ENCODE measurements at regions not wholly inside any gene's neighbourhood (a gene's known extent, or its start where the extent isn't known, plus 50 kb on each side); places are given as distances from the start of the nearest gene placed in this dataset.

GRCh38 chr12:60345442-60345841 is 749.6 kb downstream of the SLC16A7 start:
- H3K4me1 ChIP-seq (ENCODE audit: control insufficient read depth in 1 of 2, insufficient read depth in 2 of 2, low read length in 2 of 2), result no peaks in the 10 kb centered on the region
- no peaks in the 10 kb centered on the region for H3K9me3 ChIP-seq (ENCODE audit: control insufficient read depth in 1 of 2, low read length in 2 of 2)
- no peak overlapping the region for H3K4me3 ChIP-seq (ENCODE audit: low read depth in 1 of 2, low read length in 2 of 2)
- H3K27me3 ChIP-seq (ENCODE audit: low read depth, low read length), result no peaks in the 10 kb centered on the region
- no peaks in the 10 kb centered on the region for H3K36me3 ChIP-seq (ENCODE audit: control insufficient read depth in 1 of 2, insufficient read depth in 2 of 2, low read length in 2 of 2)
- no peak overlapping the region for H3K27ac ChIP-seq (ENCODE audit: low read length)

GRCh38 chr12:60349232-60349978 is 753.6 kb downstream of the SLC16A7 start:
- Histone ChIP-seq H3K4me3 (ENCODE audit: low read depth in 1 of 2, low read length in 2 of 2) (no peak overlapping the region), H3K36me3 (ENCODE audit: control insufficient read depth in 1 of 2, insufficient read depth in 2 of 2, low read length in 2 of 2) (no peaks in the 10 kb centered on the region), H3K4me1 (ENCODE audit: control insufficient read depth in 1 of 2, insufficient read depth in 2 of 2, low read length in 2 of 2) (no peaks in the 10 kb centered on the region), H3K27me3 (ENCODE audit: low read depth, low read length) (no peaks in the 10 kb centered on the region), H3K27ac (ENCODE audit: low read length) (no peak overlapping the region), H3K9me3 (ENCODE audit: control insufficient read depth in 1 of 2, low read length in 2 of 2) (no peaks in the 10 kb centered on the region)

DNA sequence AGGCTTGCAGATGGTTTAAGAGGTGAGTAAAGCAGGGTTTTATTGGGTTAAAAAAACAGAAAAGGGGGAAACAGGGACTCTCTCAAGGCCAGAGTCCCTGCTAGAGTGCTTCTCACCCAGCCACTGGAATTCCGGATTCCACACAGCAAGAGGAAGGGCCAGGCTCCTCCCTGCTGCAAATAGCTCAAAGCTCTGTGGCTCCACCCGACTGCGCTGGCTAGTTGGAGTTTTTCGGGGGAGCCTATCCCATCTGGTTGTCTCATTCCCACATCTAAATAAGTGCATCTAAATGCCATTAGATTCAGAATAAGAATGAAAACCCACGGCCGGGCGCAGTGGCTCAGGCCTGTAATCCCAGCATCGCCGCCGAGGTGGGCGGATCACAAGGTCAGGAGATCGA is 791.5 kb downstream of the SLC16A7 start:
- Histone ChIP-seq H3K4me1 (ENCODE audit: control insufficient read depth in 1 of 2, insufficient read depth in 2 of 2, low read length in 2 of 2) (no peaks in the 10 kb centered on the region), H3K27me3 (ENCODE audit: low read depth, low read length) (no peaks in the 10 kb centered on the region), H3K27ac (ENCODE audit: low read length) (no peak overlapping the region), H3K36me3 (ENCODE audit: control insufficient read depth in 1 of 2, insufficient read depth in 2 of 2, low read length in 2 of 2) (no peaks in the 10 kb centered on the region), H3K4me3 (ENCODE audit: low read depth in 1 of 2, low read length in 2 of 2) (no peak overlapping the region), H3K9me3 (ENCODE audit: control insufficient read depth in 1 of 2, low read length in 2 of 2) (peaks cover 0 to 3% of the 10 kb centered on the region in 2 donors)

- Histone ChIP-seq H3K27ac (ENCODE audit: low read length) (no peak overlapping the region), H3K4me3 (ENCODE audit: low read depth in 1 of 2, low read length in 2 of 2) (no peak overlapping the region), H3K9me3 (ENCODE audit: control insufficient read depth in 1 of 2, low read length in 2 of 2) (peaks cover 0 to 3% of the 10 kb centered on the region in 2 donors), H3K36me3 (ENCODE audit: control insufficient read depth in 1 of 2, insufficient read depth in 2 of 2, low read length in 2 of 2) (no peaks in the 10 kb centered on the region), H3K27me3 (ENCODE audit: low read depth, low read length) (no peaks in the 10 kb centered on the region), H3K4me1 (ENCODE audit: control insufficient read depth in 1 of 2, insufficient read depth in 2 of 2, low read length in 2 of 2) (no peaks in the 10 kb centered on the region)
Measured at GRCh38 chr12:60391051-60391450, 795.2 kb downstream of the SLC16A7 start.

DNA sequence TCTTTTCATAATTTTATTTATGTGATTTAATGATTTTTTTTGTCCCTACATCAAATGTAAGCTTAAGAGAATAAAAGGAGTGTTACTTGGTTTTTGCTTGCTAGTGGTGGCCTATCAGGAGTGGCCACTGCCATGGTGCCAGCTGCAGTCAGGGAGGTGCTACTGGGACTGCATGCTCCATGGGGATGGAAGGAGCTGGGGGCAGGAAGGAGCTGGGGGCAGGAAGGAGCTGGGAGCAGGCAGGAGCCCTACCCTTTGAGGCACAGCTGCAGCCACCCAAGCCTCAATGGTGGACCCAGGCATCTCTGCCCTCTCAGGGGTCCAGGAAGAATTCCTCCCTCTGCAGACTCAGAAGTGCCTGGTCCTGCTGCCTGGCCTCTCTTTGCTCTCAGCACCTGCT is 796.0 kb downstream of the SLC16A7 start:
- Histone ChIP-seq H3K4me1 (ENCODE audit: control insufficient read depth in 1 of 2, insufficient read depth in 2 of 2, low read length in 2 of 2) (no peaks in the 10 kb centered on the region), H3K9me3 (ENCODE audit: control insufficient read depth in 1 of 2, low read length in 2 of 2) (peaks cover 0 to 3% of the 10 kb centered on the region in 2 donors), H3K4me3 (ENCODE audit: low read depth in 1 of 2, low read length in 2 of 2) (no peak overlapping the region), H3K27me3 (ENCODE audit: low read depth, low read length) (no peaks in the 10 kb centered on the region), H3K36me3 (ENCODE audit: control insufficient read depth in 1 of 2, insufficient read depth in 2 of 2, low read length in 2 of 2) (no peaks in the 10 kb centered on the region), H3K27ac (ENCODE audit: low read length) (no peak overlapping the region)

- Histone ChIP-seq H3K27ac (ENCODE audit: low read length) (no peak overlapping the region), H3K4me3 (ENCODE audit: low read depth in 1 of 2, low read length in 2 of 2) (no peak overlapping the region), H3K36me3 (ENCODE audit: control insufficient read depth in 1 of 2, insufficient read depth in 2 of 2, low read length in 2 of 2) (no peaks in the 10 kb centered on the region), H3K4me1 (ENCODE audit: control insufficient read depth in 1 of 2, insufficient read depth in 2 of 2, low read length in 2 of 2) (no peaks in the 10 kb centered on the region), H3K9me3 (ENCODE audit: control insufficient read depth in 1 of 2, low read length in 2 of 2) (no peaks in the 10 kb centered on the region), H3K27me3 (ENCODE audit: low read depth, low read length) (no peaks in the 10 kb centered on the region)
Measured at GRCh38 chr12:60393093-60393492, 797.3 kb downstream of the SLC16A7 start.

GRCh38 chr12:60394665-60395064 is 798.8 kb downstream of the SLC16A7 start:
- Histone ChIP-seq H3K9me3 (ENCODE audit: control insufficient read depth in 1 of 2, low read length in 2 of 2) (no peaks in the 10 kb centered on the region), H3K27ac (ENCODE audit: low read length) (no peak overlapping the region), H3K27me3 (ENCODE audit: low read depth, low read length) (no peaks in the 10 kb centered on the region), H3K4me1 (ENCODE audit: control insufficient read depth in 1 of 2, insufficient read depth in 2 of 2, low read length in 2 of 2) (no peaks in the 10 kb centered on the region), H3K36me3 (ENCODE audit: control insufficient read depth in 1 of 2, insufficient read depth in 2 of 2, low read length in 2 of 2) (no peaks in the 10 kb centered on the region), H3K4me3 (ENCODE audit: low read depth in 1 of 2, low read length in 2 of 2) (no peak overlapping the region)

- H3K4me3 ChIP-seq (ENCODE audit: low read depth in 1 of 2, low read length in 2 of 2), result no peak overlapping the region
- no peaks in the 10 kb centered on the region for H3K36me3 ChIP-seq (ENCODE audit: control insufficient read depth in 1 of 2, insufficient read depth in 2 of 2, low read length in 2 of 2)
- no peaks in the 10 kb centered on the region for H3K9me3 ChIP-seq (ENCODE audit: control insufficient read depth in 1 of 2, low read length in 2 of 2)
- no peaks in the 10 kb centered on the region for H3K27me3 ChIP-seq (ENCODE audit: low read depth, low read length)
- no peak overlapping the region for H3K27ac ChIP-seq (ENCODE audit: low read length)
- no peaks in the 10 kb centered on the region for H3K4me1 ChIP-seq (ENCODE audit: control insufficient read depth in 1 of 2, insufficient read depth in 2 of 2, low read length in 2 of 2)
Measured at GRCh38 chr12:60398547-60398946, 802.7 kb downstream of the SLC16A7 start.

DNA sequence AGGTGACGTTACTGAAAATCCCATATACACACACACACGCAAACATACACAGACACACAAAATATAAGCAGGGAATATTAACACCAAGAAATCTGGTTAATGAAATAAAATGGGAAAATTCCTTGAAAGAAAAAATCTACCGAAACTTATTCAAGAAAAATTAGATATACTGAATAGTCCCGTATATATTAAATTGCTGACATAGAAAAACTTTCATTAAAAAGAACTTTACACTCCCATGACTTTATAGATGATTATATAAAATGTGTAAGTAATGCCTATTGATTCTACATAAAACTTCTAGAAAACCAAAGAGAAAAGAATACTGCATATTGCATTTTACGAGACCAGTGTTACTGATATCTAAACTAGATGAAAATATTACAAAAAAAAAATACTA is 803.2 kb downstream of the SLC16A7 start:
- H3K4me3 ChIP-seq (ENCODE audit: low read depth in 1 of 2, low read length in 2 of 2), result no peak overlapping the region
- H3K27ac ChIP-seq (ENCODE audit: low read length), result no peak overlapping the region
- H3K27me3 ChIP-seq (ENCODE audit: low read depth, low read length), result no peaks in the 10 kb centered on the region
- H3K36me3 ChIP-seq (ENCODE audit: control insufficient read depth in 1 of 2, insufficient read depth in 2 of 2, low read length in 2 of 2), result no peaks in the 10 kb centered on the region
- H3K9me3 ChIP-seq (ENCODE audit: control insufficient read depth in 1 of 2, low read length in 2 of 2), result no peaks in the 10 kb centered on the region
- no peaks in the 10 kb centered on the region for H3K4me1 ChIP-seq (ENCODE audit: control insufficient read depth in 1 of 2, insufficient read depth in 2 of 2, low read length in 2 of 2)

- H3K4me1 ChIP-seq (ENCODE audit: control insufficient read depth in 1 of 2, insufficient read depth in 2 of 2, low read length in 2 of 2), result no peaks in the 10 kb centered on the region
- no peak overlapping the region for H3K27ac ChIP-seq (ENCODE audit: low read length)
- no peak overlapping the region for H3K4me3 ChIP-seq (ENCODE audit: low read depth in 1 of 2, low read length in 2 of 2)
- no peaks in the 10 kb centered on the region for H3K9me3 ChIP-seq (ENCODE audit: control insufficient read depth in 1 of 2, low read length in 2 of 2)
- H3K36me3 ChIP-seq (ENCODE audit: control insufficient read depth in 1 of 2, insufficient read depth in 2 of 2, low read length in 2 of 2), result no peaks in the 10 kb centered on the region
- no peaks in the 10 kb centered on the region for H3K27me3 ChIP-seq (ENCODE audit: low read depth, low read length)
Measured at GRCh38 chr12:60402996-60403395, 807.2 kb downstream of the SLC16A7 start.

- peaks cover 3 to 7% of the 10 kb centered on the region in 2 donors for H3K9me3 ChIP-seq (ENCODE audit: control insufficient read depth in 1 of 2, low read length in 2 of 2)
- H3K36me3 ChIP-seq (ENCODE audit: control insufficient read depth in 1 of 2, insufficient read depth in 2 of 2, low read length in 2 of 2), result no peaks in the 10 kb centered on the region
- no peak overlapping the region for H3K27ac ChIP-seq (ENCODE audit: low read length)
- H3K4me3 ChIP-seq (ENCODE audit: low read depth in 1 of 2, low read length in 2 of 2), result no peak overlapping the region
- H3K27me3 ChIP-seq (ENCODE audit: low read depth, low read length), result no peaks in the 10 kb centered on the region
- H3K4me1 ChIP-seq (ENCODE audit: control insufficient read depth in 1 of 2, insufficient read depth in 2 of 2, low read length in 2 of 2), result no peaks in the 10 kb centered on the region
Measured at GRCh38 chr12:60415351-60415750, 819.5 kb downstream of the SLC16A7 start.

- no peak overlapping the region for H3K27ac ChIP-seq (ENCODE audit: low read length)
- no peak overlapping the region for H3K4me3 ChIP-seq (ENCODE audit: low read depth in 1 of 2, low read length in 2 of 2)
- no peaks in the 10 kb centered on the region for H3K36me3 ChIP-seq (ENCODE audit: control insufficient read depth in 1 of 2, insufficient read depth in 2 of 2, low read length in 2 of 2)
- no peaks in the 10 kb centered on the region for H3K27me3 ChIP-seq (ENCODE audit: low read depth, low read length)
- peaks cover 3 to 10% of the 10 kb centered on the region in 2 donors for H3K9me3 ChIP-seq (ENCODE audit: control insufficient read depth in 1 of 2, low read length in 2 of 2)
- no peaks in the 10 kb centered on the region for H3K4me1 ChIP-seq (ENCODE audit: control insufficient read depth in 1 of 2, insufficient read depth in 2 of 2, low read length in 2 of 2)
Measured at GRCh38 chr12:60419986-60420385, 824.2 kb downstream of the SLC16A7 start.
